ENCODE measurements at regions not wholly inside any gene's neighbourhood (a gene's known extent, or its start where the extent isn't known, plus 50 kb on each side); places are given as distances from the start of the nearest gene placed in this dataset.
"Not testable (repeated sequence)": the region's sequence is repeated elsewhere in the genome, so short reads cannot be mapped to it uniquely, and the experiment has no call there.

DNA sequence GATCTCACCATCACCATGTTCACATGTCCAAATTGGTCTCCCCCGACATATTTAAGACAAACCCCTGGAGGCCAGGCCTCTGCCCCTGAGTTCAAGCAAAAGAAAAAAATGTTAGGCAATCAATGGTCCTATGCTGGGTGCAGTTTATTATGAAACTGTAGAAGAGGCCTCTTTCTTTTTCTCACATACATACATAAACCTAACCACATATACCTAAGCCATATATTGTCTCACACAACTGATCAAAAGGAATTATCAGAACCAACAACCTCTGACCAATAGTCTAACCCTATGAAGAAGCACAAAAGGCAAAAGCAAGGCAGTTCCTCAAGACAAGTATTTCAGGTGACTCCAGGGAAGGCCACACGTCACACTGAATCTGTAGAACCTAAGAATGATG, 49.9 kb downstream of the ILRUN start:
- DNase-seq (ENCODE audit: low spot score), result no peak

- DNase-seq (ENCODE audit: low spot score), result no peak
These were observed 50.9 kb downstream of the ILRUN start for GRCh38 chr6:34645627-34646026.

- no peak for DNase-seq (ENCODE audit: low spot score)
These were observed 51.9 kb downstream of the ILRUN start for GRCh38 chr6:34644716-34645115.

DNA sequence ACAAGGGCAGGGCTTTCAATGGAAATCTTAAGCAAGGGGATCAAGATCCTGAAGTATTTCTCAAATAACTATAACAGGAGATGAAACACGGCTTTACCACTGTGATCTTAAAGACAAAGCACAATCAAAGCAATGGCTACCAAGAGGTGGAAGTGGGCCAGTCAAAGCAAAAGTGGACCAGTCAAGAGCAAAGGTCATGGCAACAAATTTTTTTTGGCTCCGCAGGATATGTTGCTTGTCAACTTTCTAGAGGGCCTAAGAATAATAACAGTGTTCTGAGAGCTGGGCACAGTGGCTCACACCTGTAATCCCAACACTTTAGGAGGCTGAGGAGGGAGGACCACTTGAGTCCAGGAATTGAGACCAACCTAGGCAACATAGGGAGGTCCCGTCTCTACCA, 54.1 kb downstream of the ILRUN start:
- DNase-seq (ENCODE audit: low spot score), result no peak

DNA sequence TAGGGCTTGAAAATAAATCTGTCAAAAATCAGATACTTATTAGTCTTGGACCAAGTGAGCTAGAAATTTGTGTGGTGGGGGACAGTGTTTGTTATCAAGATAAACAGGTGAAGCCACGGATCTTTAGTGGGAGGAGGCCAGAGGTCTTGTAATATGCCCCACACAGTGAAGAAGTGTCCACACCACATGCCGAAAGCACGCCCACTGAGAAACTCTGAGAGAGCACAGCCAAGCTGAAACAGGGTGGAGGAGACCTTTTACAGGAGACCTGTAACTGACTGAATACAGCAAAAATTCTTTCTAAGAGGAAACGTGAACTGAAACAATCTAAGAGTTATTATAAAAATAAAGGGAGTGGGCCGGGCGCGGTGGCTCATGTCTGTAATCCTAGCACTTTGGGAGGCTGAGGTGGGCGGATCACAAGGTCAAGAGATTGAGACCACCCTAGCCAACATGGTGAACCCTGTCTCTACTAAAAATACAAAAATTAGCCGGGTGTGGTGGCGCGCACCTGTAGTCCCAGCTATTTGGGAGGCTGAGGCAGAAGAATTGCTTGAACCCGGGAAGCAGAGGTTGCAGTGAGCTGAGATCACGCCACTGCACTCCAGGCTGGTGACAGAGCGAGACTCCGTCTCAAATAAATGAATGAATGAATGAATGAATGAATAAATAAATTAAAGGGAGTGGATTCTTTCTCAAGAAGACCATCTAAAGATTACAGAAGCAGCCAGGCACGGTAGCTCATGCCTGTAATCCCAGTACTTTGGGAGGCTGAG, 56.3 kb downstream of the ILRUN start:
- DNase-seq (ENCODE audit: low spot score), result not testable (repeated sequence)

GRCh38 chr6:34638834-34639736, 57.5 kb downstream of the ILRUN start:
- DNase-seq (ENCODE audit: low spot score), result no peak

DNA sequence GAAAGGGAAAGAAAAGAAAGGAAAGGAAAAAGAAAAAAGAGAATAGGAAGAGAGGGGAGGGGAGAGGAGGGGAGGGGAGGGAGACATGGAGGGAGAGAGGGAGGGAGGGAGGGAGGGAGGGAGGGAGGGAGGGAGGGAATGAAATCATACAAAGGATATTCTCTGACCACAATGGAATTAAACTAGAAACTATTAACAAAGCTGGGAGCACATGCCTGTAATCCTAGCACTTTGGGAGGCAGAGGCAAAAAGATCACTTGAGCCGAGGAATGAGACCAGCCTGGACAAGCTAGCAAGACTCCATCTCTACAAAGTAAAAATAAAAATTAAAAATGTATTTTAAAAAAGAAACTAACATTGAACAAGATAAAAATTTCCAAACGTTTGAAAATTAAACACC, 62.8 kb downstream of the ILRUN start:
- no peak for DNase-seq (ENCODE audit: low spot score)

- no peak for DNase-seq (ENCODE audit: low spot score)
These were observed 63.3 kb downstream of the ILRUN start for GRCh38 chr6:34633256-34633655.

DNA sequence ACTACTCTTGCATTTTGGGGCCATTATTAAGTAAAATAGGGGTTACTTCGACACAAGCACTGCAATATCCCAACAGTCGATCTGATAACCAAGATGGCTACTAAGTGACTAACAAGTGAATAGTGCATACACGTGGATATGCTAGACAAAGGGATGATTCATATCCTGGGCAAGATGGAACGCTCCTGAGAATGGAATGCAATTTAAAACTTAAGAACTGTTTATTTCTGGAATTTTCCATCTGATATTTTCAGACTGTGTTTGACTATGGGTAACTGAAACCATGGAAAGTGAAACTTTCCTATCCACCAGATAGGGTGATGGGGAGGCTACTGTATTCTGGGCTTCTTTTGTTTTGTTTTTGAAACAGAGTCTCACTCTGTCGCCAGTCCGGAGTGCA, 66.5 kb downstream of the ILRUN start:
- DNase-seq (ENCODE audit: low spot score), result peak; percentile 50

DNA sequence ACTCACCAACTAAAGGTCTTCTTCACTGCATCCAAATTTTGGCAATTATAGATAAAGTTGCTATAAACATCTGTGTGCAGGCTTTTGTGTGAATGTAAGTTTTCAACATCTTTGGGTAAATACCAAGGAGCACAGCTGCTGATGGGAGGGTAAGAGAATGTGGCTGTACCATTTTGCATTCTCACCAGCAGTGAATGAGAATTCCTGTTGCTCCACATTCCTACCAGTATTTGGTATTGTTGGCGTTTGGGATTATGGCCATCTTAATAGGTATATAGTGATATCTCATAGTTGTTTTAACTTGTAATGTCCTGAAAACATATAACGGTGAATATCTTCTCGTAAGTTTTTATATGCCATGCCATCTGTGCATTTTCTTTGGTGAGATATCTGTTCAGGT, 69.3 kb downstream of the ILRUN start:
- DNase-seq (ENCODE audit: low spot score), result no peak

DNA sequence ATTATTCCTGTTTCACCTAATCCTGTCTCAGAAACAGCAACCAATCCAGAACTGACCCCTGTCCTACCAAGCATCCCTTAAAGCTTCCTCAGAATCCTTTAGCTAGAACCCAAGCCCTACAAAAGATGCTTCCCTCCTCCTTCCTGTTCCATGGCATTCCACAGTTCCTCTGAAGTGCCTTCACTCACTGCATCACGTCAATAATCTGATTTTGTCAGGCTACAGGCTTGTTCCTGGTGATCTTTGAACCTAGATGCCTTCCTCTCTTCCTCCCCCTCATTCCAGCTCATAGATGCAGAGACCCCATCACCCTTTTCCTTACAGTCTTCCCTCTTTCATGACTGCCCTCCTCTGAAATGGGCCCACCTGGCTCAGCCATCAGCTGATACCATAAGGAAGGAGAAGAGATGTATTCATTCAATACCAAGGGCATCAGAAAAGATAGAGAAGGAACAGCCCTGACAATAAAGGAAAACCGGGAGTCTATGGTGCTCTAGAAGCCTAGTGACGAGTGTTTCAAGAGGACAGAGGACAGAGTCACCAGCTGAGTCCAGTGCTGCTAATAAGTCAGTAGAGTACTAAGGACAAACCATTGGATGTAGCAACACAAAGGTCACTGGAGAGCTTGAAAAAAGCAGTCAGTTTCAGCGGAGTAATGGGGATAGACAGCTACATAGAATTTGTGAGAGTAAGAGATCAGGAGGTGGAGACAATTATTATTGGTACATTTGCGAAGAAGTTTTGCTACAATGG, 62.5 kb upstream of the SPDEF start:
- DNase-seq (ENCODE audit: low spot score), result no peak

GRCh38 chr6:34617231-34617630, 61.1 kb upstream of the SPDEF start:
- DNase-seq (ENCODE audit: low spot score), result no peak

- no peak for DNase-seq (ENCODE audit: low spot score)
These were observed 60.1 kb upstream of the SPDEF start for GRCh38 chr6:34616227-34616585.

- DNase-seq (ENCODE audit: low spot score), result no peak
These were observed 59.6 kb upstream of the SPDEF start for GRCh38 chr6:34615574-34616226.

GRCh38 chr6:34610819-34611477, 54.8 kb upstream of the SPDEF start:
- DNase-seq (ENCODE audit: low spot score), result peak; percentile 25

- no peak for DNase-seq (ENCODE audit: low spot score)
These were observed 52.4 kb upstream of the SPDEF start for GRCh38 chr6:34608321-34609091.

- no peak for DNase-seq (ENCODE audit: low spot score)
These were observed 50.5 kb upstream of the SPDEF start for GRCh38 chr6:34606477-34607265.
